ENCODE measurements at regions not wholly inside any gene's neighbourhood (a gene's known extent, or its start where the extent isn't known, plus 50 kb on each side); places are given as distances from the start of the nearest gene placed in this dataset.

- Histone ChIP-seq H3K4me3 (no peak overlapping the region), H3K27ac (no peak overlapping the region)
- DNase-seq (ENCODE audit: low spot score) = no peak
- TF ChIP-seq CTCF (IDR thresholded peaks at IDR 0.05) = no peak
These were observed 752.4 kb upstream of the PRMT6 start for GRCh38 chr1:106304106-106304505.

- TF ChIP-seq CTCF (IDR thresholded peaks at IDR 0.05) = no peak
- Histone ChIP-seq H3K4me3 (no peak overlapping the region), H3K27ac (no peak overlapping the region)
- no peak for DNase-seq (ENCODE audit: low spot score)
These were observed 736.9 kb upstream of the PRMT6 start for GRCh38 chr1:106319612-106320011.

GRCh38 chr1:106325600-106325999 lies 730.9 kb upstream of the PRMT6 start:
- DNase-seq (ENCODE audit: low spot score) = no peak
- no peak for TF ChIP-seq CTCF (IDR thresholded peaks at IDR 0.05)
- H3K27ac ChIP-seq = no peak overlapping the region
- H3K4me3 ChIP-seq = no peak overlapping the region

GRCh38 chr1:106344494-106344893 lies 712.0 kb upstream of the PRMT6 start:
- DNase-seq (ENCODE audit: low spot score) = no peak
- Histone ChIP-seq H3K27ac (no peak overlapping the region), H3K4me3 (no peak overlapping the region)
- no peak for TF ChIP-seq CTCF (IDR thresholded peaks at IDR 0.05)

GRCh38 chr1:106360252-106360651 lies 696.2 kb upstream of the PRMT6 start:
- Histone ChIP-seq H3K4me3 (no peak overlapping the region), H3K27ac (no peak overlapping the region)
- no peak for TF ChIP-seq CTCF (IDR thresholded peaks at IDR 0.05)
- no peak for DNase-seq (ENCODE audit: low spot score)

GRCh38 chr1:106366627-106367319 lies 689.7 kb upstream of the PRMT6 start:
- no peak for TF ChIP-seq CTCF (IDR thresholded peaks at IDR 0.05)
- Histone ChIP-seq H3K27ac (no peak overlapping the region), H3K4me3 (no peak overlapping the region)
- no peak for DNase-seq (ENCODE audit: low spot score)

GRCh38 chr1:106378261-106378660 lies 678.2 kb upstream of the PRMT6 start:
- Histone ChIP-seq H3K27ac (no peak overlapping the region), H3K4me3 (no peak overlapping the region)
- no peak for DNase-seq (ENCODE audit: low spot score)
- TF ChIP-seq CTCF (IDR thresholded peaks at IDR 0.05) = no peak

Data from coronary artery (tissue), 2 donors.